ENCODE measurements at regions not wholly inside any gene's neighbourhood (a gene's known extent, or its start where the extent isn't known, plus 50 kb on each side); places are given as distances from the start of the nearest gene placed in this dataset.

DNA sequence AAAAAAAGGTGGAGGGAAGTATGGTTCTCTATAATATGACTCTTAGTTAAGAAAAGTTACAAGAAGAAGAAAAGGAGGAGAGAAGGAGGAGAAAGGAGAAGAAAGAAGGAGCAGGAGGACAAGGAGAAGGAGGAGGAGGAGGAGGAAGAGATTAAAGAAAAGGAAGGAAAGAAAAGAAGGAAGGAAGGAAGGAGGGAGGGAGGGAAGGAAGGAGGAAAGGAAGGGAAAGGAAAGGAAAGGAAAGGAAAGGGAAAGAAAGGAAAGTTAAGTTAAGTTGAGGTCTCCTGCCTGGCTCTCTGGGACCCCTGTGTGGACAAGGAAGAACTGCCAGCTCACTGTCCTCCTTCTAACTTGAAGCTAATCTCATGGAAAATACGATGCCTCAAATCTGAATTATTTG, 429.5 kb downstream of the TSHZ3 start:
- WGBS (ENCODE audit: low lambda C conversion rate, missing lambda C conversion rate) = 57% methylated on average over 1 of the region's 1 CpG
- H3K4me1 ChIP-seq (ENCODE audit: insufficient read depth) = no peaks in the 10 kb centered on the region
- no peak overlapping the region for H3K27ac ChIP-seq
- no peak for TF ChIP-seq EZH2phosphoT487 (IDR thresholded peaks at IDR 0.05; ENCODE audit: low read depth, severe bottlenecking, unreplicated experiment)
- TF ChIP-seq EZH2 (IDR thresholded peaks at IDR 0.05; ENCODE audit: borderline replicate concordance) = no peak
- TF ChIP-seq, protein P1, sequence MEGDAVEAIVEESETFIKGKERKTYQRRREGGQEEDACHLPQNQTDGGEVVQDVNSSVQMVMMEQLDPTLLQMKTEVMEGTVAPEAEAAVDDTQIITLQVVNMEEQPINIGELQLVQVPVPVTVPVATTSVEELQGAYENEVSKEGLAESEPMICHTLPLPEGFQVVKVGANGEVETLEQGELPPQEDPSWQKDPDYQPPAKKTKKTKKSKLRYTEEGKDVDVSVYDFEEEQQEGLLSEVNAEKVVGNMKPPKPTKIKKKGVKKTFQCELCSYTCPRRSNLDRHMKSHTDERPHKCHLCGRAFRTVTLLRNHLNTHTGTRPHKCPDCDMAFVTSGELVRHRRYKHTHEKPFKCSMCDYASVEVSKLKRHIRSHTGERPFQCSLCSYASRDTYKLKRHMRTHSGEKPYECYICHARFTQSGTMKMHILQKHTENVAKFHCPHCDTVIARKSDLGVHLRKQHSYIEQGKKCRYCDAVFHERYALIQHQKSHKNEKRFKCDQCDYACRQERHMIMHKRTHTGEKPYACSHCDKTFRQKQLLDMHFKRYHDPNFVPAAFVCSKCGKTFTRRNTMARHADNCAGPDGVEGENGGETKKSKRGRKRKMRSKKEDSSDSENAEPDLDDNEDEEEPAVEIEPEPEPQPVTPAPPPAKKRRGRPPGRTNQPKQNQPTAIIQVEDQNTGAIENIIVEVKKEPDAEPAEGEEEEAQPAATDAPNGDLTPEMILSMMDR (IDR thresholded peaks at IDR 0.05; ENCODE audit: poor library complexity) = no peak
- H3K4me2 ChIP-seq = no peak overlapping the region
- H2AFZ ChIP-seq = no peak overlapping the region
- no peaks in the 10 kb centered on the region for H3K9me3 ChIP-seq (ENCODE audit: low read depth)
- DNase-seq (ENCODE audit: low spot score) = no peak
- no peak overlapping the region for H3K4me3 ChIP-seq
- H3K9me2 ChIP-seq (replicated peaks; ENCODE audit: insufficient read depth) = no peaks in the 10 kb centered on the region
- H3K36me3 ChIP-seq (replicated peaks; ENCODE audit: insufficient read depth, low read depth) = no peaks in the 10 kb centered on the region
- no peaks in the 10 kb centered on the region for H4K20me1 ChIP-seq (ENCODE audit: insufficient read depth, poor library complexity, severe bottlenecking)
- H3K27me3 ChIP-seq = no peaks in the 10 kb centered on the region
- no peaks in the 10 kb centered on the region for H3K79me2 ChIP-seq

DNA sequence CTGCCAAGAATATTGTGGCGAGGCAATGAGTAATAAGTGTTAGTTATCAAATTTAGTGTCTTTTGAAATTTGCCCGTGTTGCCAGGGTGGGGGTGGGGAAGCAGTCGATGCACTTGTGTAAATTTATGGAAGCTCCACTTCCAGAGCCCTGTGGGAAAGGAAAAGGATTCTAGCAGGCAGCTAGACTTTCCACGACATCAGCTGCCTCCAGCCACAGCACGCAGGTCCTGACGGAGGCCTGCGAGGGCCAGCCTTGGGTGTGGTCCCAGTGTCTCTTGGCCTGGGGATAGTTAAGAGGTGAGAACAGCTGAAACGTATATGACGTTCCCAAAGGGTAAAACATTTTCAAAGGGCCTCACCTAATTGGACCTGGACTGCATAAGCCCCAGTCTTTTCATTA, 433.0 kb downstream of the TSHZ3 start:
- no peak overlapping the region for H3K4me2 ChIP-seq
- no peaks in the 10 kb centered on the region for H3K36me3 ChIP-seq (replicated peaks; ENCODE audit: insufficient read depth, low read depth)
- no peaks in the 10 kb centered on the region for H3K9me3 ChIP-seq (ENCODE audit: low read depth)
- no peak overlapping the region for H3K27ac ChIP-seq
- no peak for DNase-seq (ENCODE audit: low spot score)
- no peak overlapping the region for H2AFZ ChIP-seq
- WGBS (ENCODE audit: low lambda C conversion rate, missing lambda C conversion rate) = 63% methylated on average over 9 of the region's 9 CpGs
- H4K20me1 ChIP-seq (ENCODE audit: insufficient read depth, poor library complexity, severe bottlenecking) = no peaks in the 10 kb centered on the region
- no peaks in the 10 kb centered on the region for H3K4me1 ChIP-seq (ENCODE audit: insufficient read depth)
- TF ChIP-seq EZH2phosphoT487 (IDR thresholded peaks at IDR 0.05; ENCODE audit: low read depth, severe bottlenecking, unreplicated experiment) (no peak), EZH2 (IDR thresholded peaks at IDR 0.05; ENCODE audit: borderline replicate concordance) (no peak)
- TF ChIP-seq, protein P1 (IDR thresholded peaks at IDR 0.05; ENCODE audit: poor library complexity) = no peak
- no peaks in the 10 kb centered on the region for H3K79me2 ChIP-seq
- H3K9me2 ChIP-seq (replicated peaks; ENCODE audit: insufficient read depth) = no peaks in the 10 kb centered on the region
- no peak overlapping the region for H3K4me3 ChIP-seq
- no peaks in the 10 kb centered on the region for H3K27me3 ChIP-seq

DNA sequence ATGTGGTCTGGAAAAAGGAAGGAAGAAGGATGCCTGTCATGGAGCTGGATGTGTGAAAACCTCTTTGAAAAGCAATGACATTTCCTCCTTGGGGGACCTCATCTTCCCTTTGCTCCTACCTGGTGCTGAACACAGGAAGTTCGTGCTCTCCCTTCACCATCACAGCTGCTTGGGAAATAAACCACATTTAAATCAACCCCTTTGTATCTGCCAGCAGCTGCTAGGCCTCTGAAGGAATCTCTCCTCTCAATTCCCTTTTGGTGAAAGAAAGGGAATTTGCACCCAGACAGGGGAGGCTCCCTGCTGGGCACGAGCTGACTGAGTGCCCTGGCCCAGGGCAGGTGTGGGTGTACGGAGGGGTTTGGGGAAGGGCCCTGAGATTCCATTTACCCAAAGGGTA, 437.7 kb downstream of the TSHZ3 start:
- no peaks in the 10 kb centered on the region for H3K79me2 ChIP-seq
- H3K27me3 ChIP-seq = no peaks in the 10 kb centered on the region
- no peaks in the 10 kb centered on the region for H4K20me1 ChIP-seq (ENCODE audit: insufficient read depth, poor library complexity, severe bottlenecking)
- H3K27ac ChIP-seq = no peak overlapping the region
- H3K4me1 ChIP-seq (ENCODE audit: insufficient read depth) = no peaks in the 10 kb centered on the region
- H3K9me2 ChIP-seq (replicated peaks; ENCODE audit: insufficient read depth) = no peaks in the 10 kb centered on the region
- no peak overlapping the region for H3K4me2 ChIP-seq
- H3K9me3 ChIP-seq (ENCODE audit: low read depth) = no peaks in the 10 kb centered on the region
- H2AFZ ChIP-seq = no peak overlapping the region
- H3K36me3 ChIP-seq (replicated peaks; ENCODE audit: insufficient read depth, low read depth) = no peaks in the 10 kb centered on the region
- WGBS (ENCODE audit: low lambda C conversion rate, missing lambda C conversion rate) = 80% methylated on average over 3 of the region's 3 CpGs
- DNase-seq (ENCODE audit: low spot score) = no peak
- TF ChIP-seq EZH2phosphoT487 (IDR thresholded peaks at IDR 0.05; ENCODE audit: low read depth, severe bottlenecking, unreplicated experiment) = no peak
- TF ChIP-seq EZH2 (IDR thresholded peaks at IDR 0.05; ENCODE audit: borderline replicate concordance) = no peak
- TF ChIP-seq, protein P1 (IDR thresholded peaks at IDR 0.05; ENCODE audit: poor library complexity) = no peak
- H3K4me3 ChIP-seq = no peak overlapping the region

All from hepatocyte (in vitro differentiated cells).